CD4-positive, alpha-beta T cell (primary cell): ENCODE measurements at regions not wholly inside any gene's neighbourhood (a gene's known extent, or its start where the extent isn't known, plus 50 kb on each side); places are given as distances from the start of the nearest gene placed in this dataset.

Experiments used
- ATAC-seq: fragments of 200-7000 bp; cut with Tn5 transposase; one replicate; pipeline ENCODE4 v1.10.0; 2022; ENCODE audit warnings: mild to moderate bottlenecking; ENCODE audit not compliant: poor library complexity
- CTCF ChIA-PET: fragments of 350-600 bp; sonication (Branson Sonifier 250); formaldehyde crosslinking; loops from one replicate; lab custom pipeline; 2021; ENCODE audit warnings: antibody characterized with exemption, inconsistent platforms; lab: Charles Lee
- POLR2A ChIA-PET: fragments of 350-600 bp; sonication (Branson Sonifier 250); formaldehyde crosslinking; loops from one replicate; lab custom pipeline; 2021; ENCODE audit warnings: antibody characterized with exemption, inconsistent platforms; lab: Charles Lee
- DNase-seq, 14 experiments: peaks; one replicate each; pipeline ENCODE4 v3.0.0-alpha.2; 2013 to 2020; ENCODE audit warnings: mixed read lengths in 2 of 14
- H3K27ac ChIP-seq, 2 donors: one replicate each; pipeline versions ENCODE4 v1.5.1 to v1.7.0; 2013; ENCODE audit warnings: low read length in 2 of 2, low read depth in 1 of 2, mild to moderate bottlenecking in 1 of 2
- H3K27me3 ChIP-seq, 2 experiments: 1 replicate in 1 of 2; 2 replicates in 1 of 2; pipeline versions ENCODE4 v1.6.1 to v1.7.0; 2013; ENCODE audit warnings: low read length in 2 of 2, control low read depth in 1 of 2, mild to moderate bottlenecking in 1 of 2, moderate library complexity in 1 of 2; ENCODE audit not compliant: insufficient read depth in 2 of 2, control insufficient read depth in 1 of 2
- H3K36me3 ChIP-seq: one replicate; pipeline ENCODE4 v1.6.1; 2013; ENCODE audit warnings: low read length, control low read depth; ENCODE audit not compliant: insufficient read depth
- H3K4me1 ChIP-seq: one replicate; pipeline ENCODE4 v1.6.1; 2013; ENCODE audit warnings: low read length, control low read depth; ENCODE audit not compliant: insufficient read depth
- H3K4me3 ChIP-seq: one replicate; pipeline ENCODE4 v1.5.1; 2013; ENCODE audit warnings: mild to moderate bottlenecking, low read length, moderate library complexity
- H3K9me3 ChIP-seq, 2 experiments: 1 replicate in 1 of 2; 2 replicates in 1 of 2; pipeline versions ENCODE4 v1.6.1 to v1.7.0; 2013; ENCODE audit warnings: low read length in 2 of 2, mild to moderate bottlenecking in 2 of 2, control low read depth in 1 of 2, moderate library complexity in 1 of 2; ENCODE audit not compliant: control insufficient read depth in 1 of 2, insufficient read depth in 1 of 2
- H3K27ac Mint-ChIP-seq: one replicate; pipeline ENCODE4 v1.8.0; 2020; ENCODE audit warnings: mixed read lengths
- H3K27me3 Mint-ChIP-seq: one replicate; pipeline ENCODE4 v1.8.0; 2021; ENCODE audit warnings: mixed read lengths
- H3K36me3 Mint-ChIP-seq: one replicate; pipeline ENCODE4 v1.8.0; 2021; ENCODE audit warnings: low read depth, mixed read lengths
- H3K4me1 Mint-ChIP-seq: one replicate; pipeline ENCODE4 v1.8.0; 2021; ENCODE audit warnings: low read depth, mixed read lengths
- H3K4me3 Mint-ChIP-seq: one replicate; pipeline ENCODE4 v1.8.0; 2020; ENCODE audit warnings: mild to moderate bottlenecking, mixed read lengths
- H3K9me3 Mint-ChIP-seq: one replicate; pipeline ENCODE4 v1.8.0; 2020; ENCODE audit warnings: mixed read lengths
- intact Hi-C, 2 experiments: fragments of 100-400 bp; cut with DNase I in 1 of 2; cut with micrococcal nuclease in 1 of 2; formaldehyde crosslinking; loops; one replicate each; pipeline versions ENCODE4 v1.15.1 to v1.9.0; 2023 to 2025; cut with DNase I, micrococcal nuclease
- TF ChIP-seq, protein P1 (sequence below): fragments of 200-600 bp; IDR thresholded peaks from one replicate; pipeline ENCODE4 v1.8.0; 2022; ENCODE audit warnings: antibody characterized with exemption, mild to moderate bottlenecking

GRCh38 chr22:47769652-47770051 is 1007.2 kb downstream of the TBC1D22A start:
- no peak overlapping the region for H3K4me3 Mint-ChIP-seq
- TF ChIP-seq, protein P1, sequence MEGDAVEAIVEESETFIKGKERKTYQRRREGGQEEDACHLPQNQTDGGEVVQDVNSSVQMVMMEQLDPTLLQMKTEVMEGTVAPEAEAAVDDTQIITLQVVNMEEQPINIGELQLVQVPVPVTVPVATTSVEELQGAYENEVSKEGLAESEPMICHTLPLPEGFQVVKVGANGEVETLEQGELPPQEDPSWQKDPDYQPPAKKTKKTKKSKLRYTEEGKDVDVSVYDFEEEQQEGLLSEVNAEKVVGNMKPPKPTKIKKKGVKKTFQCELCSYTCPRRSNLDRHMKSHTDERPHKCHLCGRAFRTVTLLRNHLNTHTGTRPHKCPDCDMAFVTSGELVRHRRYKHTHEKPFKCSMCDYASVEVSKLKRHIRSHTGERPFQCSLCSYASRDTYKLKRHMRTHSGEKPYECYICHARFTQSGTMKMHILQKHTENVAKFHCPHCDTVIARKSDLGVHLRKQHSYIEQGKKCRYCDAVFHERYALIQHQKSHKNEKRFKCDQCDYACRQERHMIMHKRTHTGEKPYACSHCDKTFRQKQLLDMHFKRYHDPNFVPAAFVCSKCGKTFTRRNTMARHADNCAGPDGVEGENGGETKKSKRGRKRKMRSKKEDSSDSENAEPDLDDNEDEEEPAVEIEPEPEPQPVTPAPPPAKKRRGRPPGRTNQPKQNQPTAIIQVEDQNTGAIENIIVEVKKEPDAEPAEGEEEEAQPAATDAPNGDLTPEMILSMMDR: no peak
- H3K36me3 ChIP-seq: no peaks in the 10 kb centered on the region
- H3K4me1 ChIP-seq: no peaks in the 10 kb centered on the region
- H3K4me3 ChIP-seq: no peak overlapping the region
- H3K27ac ChIP-seq: no peak overlapping the region
- H3K4me1 Mint-ChIP-seq: no peaks in the 10 kb centered on the region
- intact Hi-C loops: no loop called here
- peaks cover 21% of the 10 kb centered on the region for H3K27me3 Mint-ChIP-seq
- no peaks in the 10 kb centered on the region for H3K9me3 ChIP-seq
- ATAC-seq: no peak
- H3K27ac Mint-ChIP-seq: no peak overlapping the region
- POLR2A ChIA-PET: no interaction called here
- CTCF ChIA-PET: no interaction called here
- no peak for DNase-seq
- H3K9me3 Mint-ChIP-seq: peaks cover 9% of the 10 kb centered on the region
- no peaks in the 10 kb centered on the region for H3K36me3 Mint-ChIP-seq
- H3K27me3 ChIP-seq: peaks cover 0 to 2% of the 10 kb centered on the region in 2 experiments

DNA sequence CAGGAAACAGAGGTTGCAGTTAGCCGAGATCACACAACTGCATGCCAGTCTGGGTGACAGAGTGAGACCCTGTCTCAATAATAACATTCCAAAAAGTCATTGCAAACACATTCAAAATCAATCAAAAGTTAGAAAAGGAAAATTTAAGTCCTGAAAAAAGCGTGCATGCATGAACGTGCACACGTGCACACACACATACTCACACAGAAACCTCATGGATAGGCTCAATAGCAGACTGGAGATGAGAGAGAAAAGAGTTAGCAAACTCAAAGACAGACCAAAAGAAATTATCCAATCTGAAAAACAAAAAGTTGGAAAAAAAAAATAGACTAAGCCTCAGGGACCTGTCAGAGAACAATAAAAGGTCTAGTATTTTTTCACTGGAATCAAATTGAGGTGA is 1005.6 kb downstream of the TBC1D22A start:
- no peak for ATAC-seq
- peaks cover 22% of the 10 kb centered on the region for H3K27me3 Mint-ChIP-seq

DNA sequence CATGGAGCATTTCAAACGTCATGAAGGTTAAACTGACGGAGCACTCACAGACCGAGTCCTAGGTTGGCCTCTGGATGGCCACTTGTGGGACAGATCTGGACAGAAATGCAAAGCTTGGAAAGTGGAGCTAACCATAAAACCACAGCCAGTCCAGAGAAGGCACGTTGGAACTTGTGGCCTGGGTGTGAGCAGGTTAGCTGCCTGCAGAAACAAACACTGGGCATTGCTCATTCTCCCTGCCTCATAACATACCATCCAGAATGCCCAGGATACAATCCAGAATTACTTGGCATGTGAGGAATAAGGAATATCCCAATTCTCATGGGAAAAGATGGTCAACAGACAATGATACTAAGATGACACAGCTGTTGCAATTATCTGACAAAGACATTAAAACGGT is 1005.0 kb downstream of the TBC1D22A start:
- Histone ChIP-seq H3K36me3 (no peaks in the 10 kb centered on the region), H3K27me3 (peaks cover 0 to 2% of the 10 kb centered on the region in 2 experiments), H3K27ac (no peak overlapping the region), H3K9me3 (no peaks in the 10 kb centered on the region), H3K4me3 (no peak overlapping the region), H3K4me1 (no peaks in the 10 kb centered on the region)
- Mint-ChIP-seq H3K36me3 (no peaks in the 10 kb centered on the region), H3K27me3 (peaks cover 25% of the 10 kb centered on the region), H3K9me3 (peaks cover 9% of the 10 kb centered on the region), H3K27ac (no peak overlapping the region), H3K4me1 (no peaks in the 10 kb centered on the region), H3K4me3 (no peak overlapping the region)
- TF ChIP-seq, protein P1: no peak
- CTCF ChIA-PET: no interaction called here
- intact Hi-C loops: no loop called here
- DNase-seq (no peak), ATAC-seq (no peak)
- POLR2A ChIA-PET: no interaction called here

More for the DNA sequence above, 1005.6 kb downstream of the TBC1D22A start:
- no peaks in the 10 kb centered on the region for H3K4me1 Mint-ChIP-seq
- intact Hi-C loops: no loop called here
- Histone ChIP-seq H3K27me3 (peaks cover 0 to 2% of the 10 kb centered on the region in 2 experiments), H3K4me3 (no peak overlapping the region), H3K4me1 (no peaks in the 10 kb centered on the region), H3K27ac (no peak overlapping the region), H3K36me3 (no peaks in the 10 kb centered on the region), H3K9me3 (no peaks in the 10 kb centered on the region)
- no peak for DNase-seq
- H3K27ac Mint-ChIP-seq: no peak overlapping the region
- H3K4me3 Mint-ChIP-seq: no peak overlapping the region
- no peaks in the 10 kb centered on the region for H3K36me3 Mint-ChIP-seq
- peaks cover 9% of the 10 kb centered on the region for H3K9me3 Mint-ChIP-seq
- ChIA-PET CTCF (no interaction called here), POLR2A (no interaction called here)
- TF ChIP-seq, protein P1: no peak
